ENCODE measurements at regions not wholly inside any gene's neighbourhood (a gene's known extent, or its start where the extent isn't known, plus 50 kb on each side); places are given as distances from the start of the nearest gene placed in this dataset.

GRCh38 chr5:4348919-4349318 lies 753.3 kb downstream of the IRX1 start:
- DNase-seq: no peak

GRCh38 chr5:4356201-4356600 lies 760.6 kb downstream of the IRX1 start:
- no peak for DNase-seq

- DNase-seq: no peak
These were observed 764.2 kb downstream of the IRX1 start for GRCh38 chr5:4359847-4360246.

GRCh38 chr5:4361753-4362152 lies 766.1 kb downstream of the IRX1 start:
- no peak for DNase-seq

- no peak for DNase-seq
These were observed 766.8 kb downstream of the IRX1 start for GRCh38 chr5:4362411-4362810.

GRCh38 chr5:4363045-4363444 lies 767.4 kb downstream of the IRX1 start:
- DNase-seq: no peak

- DNase-seq: no peak
These were observed 771.0 kb downstream of the IRX1 start for GRCh38 chr5:4366628-4367027.

GRCh38 chr5:4370218-4370617 lies 769.9 kb upstream of the ADAMTS16 start:
- no peak for DNase-seq

- DNase-seq: no peak
These were observed 767.6 kb upstream of the ADAMTS16 start for GRCh38 chr5:4372481-4372880.

GRCh38 chr5:4373051-4373820 lies 766.9 kb upstream of the ADAMTS16 start:
- no peak for DNase-seq

- no peak for DNase-seq
These were observed 765.3 kb upstream of the ADAMTS16 start for GRCh38 chr5:4374866-4375265.

- no peak for DNase-seq
These were observed 764.5 kb upstream of the ADAMTS16 start for GRCh38 chr5:4375640-4376039.

- no peak for DNase-seq
These were observed 757.0 kb upstream of the ADAMTS16 start for GRCh38 chr5:4383102-4383501.

GRCh38 chr5:4383518-4384198 lies 756.5 kb upstream of the ADAMTS16 start:
- DNase-seq: no peak

GRCh38 chr5:4384649-4385048 lies 755.5 kb upstream of the ADAMTS16 start:
- no peak for DNase-seq

- DNase-seq: no peak
These were observed 754.0 kb upstream of the ADAMTS16 start for GRCh38 chr5:4386152-4386551.

- no peak for DNase-seq
These were observed 752.8 kb upstream of the ADAMTS16 start for GRCh38 chr5:4387290-4387689.

GRCh38 chr5:4395752-4396151 lies 744.4 kb upstream of the ADAMTS16 start:
- no peak for DNase-seq

GRCh38 chr5:4405614-4406219 lies 734.4 kb upstream of the ADAMTS16 start:
- no peak for DNase-seq

- no peak for DNase-seq
These were observed 730.0 kb upstream of the ADAMTS16 start for GRCh38 chr5:4410151-4410550.

- no peak for DNase-seq
These were observed 728.5 kb upstream of the ADAMTS16 start for GRCh38 chr5:4411664-4412063.

GRCh38 chr5:4413996-4414395 lies 726.1 kb upstream of the ADAMTS16 start:
- peak; percentile 42 for DNase-seq

GRCh38 chr5:4418084-4418483 lies 722.0 kb upstream of the ADAMTS16 start:
- peak; percentile 53 for DNase-seq

GRCh38 chr5:4419281-4419680 lies 720.8 kb upstream of the ADAMTS16 start:
- no peak for DNase-seq

All from eye (tissue), 1 donor.